Femur (tissue), 1 donor: ENCODE measurements at regions not wholly inside any gene's neighbourhood (a gene's known extent, or its start where the extent isn't known, plus 50 kb on each side); places are given as distances from the start of the nearest gene placed in this dataset.

ENCODE experiments used
- DNase-seq: peaks from one replicate; pipeline ENCODE4 v3.0.0-alpha.2; 2017

GRCh38 chr21:21730512-21730911 is 732.3 kb downstream of the NCAM2 start:
- no peak for DNase-seq

- no peak for DNase-seq
Measured at GRCh38 chr21:21731626-21732025, 733.4 kb downstream of the NCAM2 start.

- no peak for DNase-seq
Measured at GRCh38 chr21:21734088-21734487, 735.9 kb downstream of the NCAM2 start.

- DNase-seq = no peak
Measured at GRCh38 chr21:21737186-21737585, 739.0 kb downstream of the NCAM2 start.

GRCh38 chr21:21740207-21740606 is 742.0 kb downstream of the NCAM2 start:
- DNase-seq = no peak

GRCh38 chr21:21750124-21750825 is 752.1 kb downstream of the NCAM2 start:
- DNase-seq = no peak

- DNase-seq = no peak
Measured at GRCh38 chr21:21751286-21751685, 753.1 kb downstream of the NCAM2 start.

GRCh38 chr21:21762855-21763254 is 764.6 kb downstream of the NCAM2 start:
- DNase-seq = no peak

GRCh38 chr21:21764281-21764680 is 766.1 kb downstream of the NCAM2 start:
- DNase-seq = no peak

GRCh38 chr21:21767276-21767675 is 769.1 kb downstream of the NCAM2 start:
- DNase-seq = no peak

GRCh38 chr21:21788591-21788990 is 790.4 kb downstream of the NCAM2 start:
- no peak for DNase-seq

GRCh38 chr21:21801921-21802320 is 803.7 kb downstream of the NCAM2 start:
- no peak for DNase-seq

- no peak for DNase-seq
Measured at GRCh38 chr21:21806711-21807597, 808.7 kb downstream of the NCAM2 start.

GRCh38 chr21:21807598-21807903 is 809.3 kb downstream of the NCAM2 start:
- DNase-seq = no peak

- DNase-seq = no peak
Measured at GRCh38 chr21:21813289-21813688, 815.1 kb downstream of the NCAM2 start.

GRCh38 chr21:21813934-21814333 is 815.7 kb downstream of the NCAM2 start:
- DNase-seq = no peak

GRCh38 chr21:21816778-21817177 is 818.6 kb downstream of the NCAM2 start:
- no peak for DNase-seq

- DNase-seq = no peak
Measured at GRCh38 chr21:21818898-21819297, 820.7 kb downstream of the NCAM2 start.

GRCh38 chr21:21828130-21828529 is 829.9 kb downstream of the NCAM2 start:
- no peak for DNase-seq

GRCh38 chr21:21831036-21831435 is 832.8 kb downstream of the NCAM2 start:
- no peak for DNase-seq

- DNase-seq = no peak
Measured at GRCh38 chr21:21845901-21846300, 847.7 kb downstream of the NCAM2 start.

GRCh38 chr21:21851205-21851604 is 853.0 kb downstream of the NCAM2 start:
- no peak for DNase-seq

- DNase-seq = no peak
Measured at GRCh38 chr21:21851657-21852056, 853.4 kb downstream of the NCAM2 start.
